Kidney (tissue), 13 donors: ENCODE measurements at regions not wholly inside any gene's neighbourhood (a gene's known extent, or its start where the extent isn't known, plus 50 kb on each side); places are given as distances from the start of the nearest gene placed in this dataset.

Experiments used
- DNase-seq, 5 donors: peaks; one replicate each; pipeline ENCODE4 v3.0.0-alpha.2; 2013 to 2020
- FAIRE-seq: peaks from 2 replicates; lab custom pipeline; 2012; peaks lifted over from hg19 to GRCh38; lab: Jason Lieb, UNC
- H3K27ac ChIP-seq, 2 donors: one replicate each; pipeline ENCODE4 v1.7.0; 2013; ENCODE audit warnings: low read depth in 2 of 2, low read length in 2 of 2, inconsistent platforms in 1 of 2
- H3K27me3 ChIP-seq: one replicate; pipeline ENCODE4 v1.7.1; 2013; ENCODE audit warnings: low read length, inconsistent platforms; ENCODE audit not compliant: control insufficient read depth, insufficient read depth
- H3K36me3 ChIP-seq, 3 donors: one replicate each; pipeline versions ENCODE4 v1.7.0 to v1.7.1; 2013; ENCODE audit warnings: low read length in 3 of 3, control low read depth in 1 of 3, inconsistent platforms in 1 of 3; ENCODE audit not compliant: insufficient read depth in 3 of 3, control insufficient read depth in 2 of 3
- H3K4me1 ChIP-seq, 3 donors: one replicate each; pipeline versions ENCODE4 v1.7.0 to v1.7.1; 2013; ENCODE audit warnings: low read length in 3 of 3, inconsistent platforms in 1 of 3, low read depth in 1 of 3; ENCODE audit not compliant: control insufficient read depth in 2 of 3, insufficient read depth in 2 of 3
- H3K4me3 ChIP-seq, 3 donors: one replicate each; pipeline versions ENCODE4 v1.7.0 to v1.8.1; 2013; ENCODE audit warnings: low read length in 3 of 3, control low read depth in 1 of 3, inconsistent platforms in 1 of 3
- H3K9ac ChIP-seq, 3 donors: one replicate each; pipeline versions ENCODE4 v1.7.0 to v1.7.1; 2013; ENCODE audit warnings: low read length in 3 of 3, control low read depth in 1 of 3, inconsistent platforms in 1 of 3
- H3K9me3 ChIP-seq, 3 donors: one replicate each; pipeline versions ENCODE4 v1.7.0 to v1.7.1; 2013; ENCODE audit warnings: low read length in 3 of 3, control low read depth in 1 of 3, inconsistent platforms in 1 of 3; ENCODE audit not compliant: control insufficient read depth in 2 of 3, insufficient read depth in 1 of 3
- CTCF ChIP-seq: IDR thresholded peaks from 3 replicates; pipeline ENCODE4 v1.5.1; 2012; ENCODE audit warnings: mild to moderate bottlenecking, moderate library complexity, borderline replicate concordance; ENCODE audit not compliant: insufficient read depth; ENCODE audit errors: extremely low read depth
- intact Hi-C: fragments of 100-400 bp; cut with DNase I; formaldehyde crosslinking; loops from one replicate; pipeline ENCODE4 v1.11.1; 2022
- donor health status: control.
- donor health status: control.
- donor health status: control.
- donor health status: control.
- donor health status: control.
- donor health status: DM: yes; HTN: yes; CAD: no.
- donor health status: Normal renal cell carcinoma (clear cell type).

- Histone ChIP-seq H3K36me3 (no peaks in the 10 kb centered on the region), H3K4me3 (no peak overlapping the region), H3K9me3 (no peaks in the 10 kb centered on the region), H3K9ac (no peak overlapping the region), H3K4me1 (no peaks in the 10 kb centered on the region), H3K27ac (no peak overlapping the region), H3K27me3 (no peaks in the 10 kb centered on the region)
- FAIRE-seq, result no peak
- TF ChIP-seq CTCF, result no peak
- intact Hi-C loops, result no loop called here
- no peak for DNase-seq
Measured at GRCh38 chrX:44400161-44400560, 56.7 kb upstream of the EFHC2 start.
